H1 (cell line): ENCODE measurements at regions not wholly inside any gene's neighbourhood (a gene's known extent, or its start where the extent isn't known, plus 50 kb on each side); places are given as distances from the start of the nearest gene placed in this dataset.

Source experiments
- CTCF ChIA-PET: fragments of 300-600 bp; sonication (Branson Sonifier 250); formaldehyde crosslinking; loops from one replicate; lab custom pipeline; 2021; ENCODE audit not compliant: partially characterized antibody; lab: Charles Lee
- POLR2A ChIA-PET: fragments of 300-600 bp; sonication (Branson Sonifier 250); formaldehyde crosslinking; loops from one replicate; lab custom pipeline; 2021; ENCODE audit warnings: inconsistent platforms; ENCODE audit not compliant: partially characterized antibody; lab: Charles Lee
- DNase-seq, 2 experiments: peaks; one replicate each; pipeline versions ENCODE4 v3.0.0 to v3.0.0-alpha.2; 2010 to 2022; ENCODE audit warnings: low spot score in 2 of 2, low read depth in 1 of 2, mixed read lengths in 1 of 2
- FAIRE-seq: peaks from 2 replicates; lab custom pipeline; 2011; peaks lifted over from hg19 to GRCh38; lab: Jason Lieb, UNC
- H2AFZ ChIP-seq: 2 replicates; pipeline ENCODE4 v1.8.1; 2012; ENCODE audit warnings: low read length, inconsistent platforms
- H2AK5ac ChIP-seq: 2 replicates; pipeline ENCODE4 v1.6.1; 2013; ENCODE audit warnings: low read depth, low read length
- H2BK120ac ChIP-seq: replicated peaks from 2 replicates; pipeline ENCODE3; 2013; ENCODE audit warnings: low read depth, low read length, inconsistent platforms
- H2BK12ac ChIP-seq: 2 replicates; pipeline ENCODE4 v1.6.1; 2013; ENCODE audit warnings: low read depth, low read length
- H2BK15ac ChIP-seq: 2 replicates; pipeline ENCODE4 v1.6.1; 2013; ENCODE audit warnings: low read length
- H2BK20ac ChIP-seq: 2 replicates; pipeline ENCODE4 v1.6.1; 2013; ENCODE audit warnings: low read length
- H2BK5ac ChIP-seq: 2 replicates; pipeline ENCODE4 v1.6.1; 2013; ENCODE audit warnings: low read depth, low read length
- H3K14ac ChIP-seq: 2 replicates; pipeline ENCODE4 v1.6.1; 2013; ENCODE audit warnings: inconsistent platforms; ENCODE audit not compliant: insufficient read length
- H3K18ac ChIP-seq: 2 replicates; pipeline ENCODE4 v1.6.1; 2013; ENCODE audit warnings: low read length; ENCODE audit errors: extremely low read depth
- H3K23ac ChIP-seq: 2 replicates; pipeline ENCODE4 v1.6.1; 2013; ENCODE audit warnings: inconsistent platforms; ENCODE audit not compliant: insufficient read length
- H3K23me2 ChIP-seq: 2 replicates; pipeline ENCODE4 v1.6.1; 2013; ENCODE audit warnings: low read depth, low read length
- H3K27ac ChIP-seq: 2 replicates; pipeline ENCODE4 v1.6.1; 2011; ENCODE audit warnings: low read depth, low read length, inconsistent platforms
- H3K27me3 ChIP-seq, 4 experiments: replicated peaks in 1 of 4; 1 replicate in 1 of 4; 2 replicates in 3 of 4; pipeline versions ENCODE4 v1.6.1 to v1.8.1; 2011 to 2013; ENCODE audit warnings: low read length in 3 of 4, mild to moderate bottlenecking in 3 of 4, inconsistent platforms in 2 of 4, mixed read lengths in 2 of 4, moderate library complexity in 1 of 4; ENCODE audit not compliant: control insufficient read depth in 3 of 4, insufficient read depth in 3 of 4; ENCODE audit errors: extremely low read depth in 1 of 4
- H3K36me3 ChIP-seq, 4 experiments: 2 replicates each; pipeline versions ENCODE4 v1.6.1 to v1.8.1; 2011 to 2013; ENCODE audit warnings: mild to moderate bottlenecking in 4 of 4, low read length in 3 of 4, moderate library complexity in 2 of 4, control low read depth in 1 of 4, inconsistent platforms in 1 of 4; ENCODE audit not compliant: insufficient read depth in 4 of 4, control insufficient read depth in 2 of 4
- H3K4ac ChIP-seq: replicated peaks from 2 replicates; pipeline ENCODE3; 2013; ENCODE audit warnings: low read length, low read depth, mixed read lengths, inconsistent platforms; ENCODE audit not compliant: insufficient read length
- H3K4me1 ChIP-seq, 4 experiments: replicated peaks in 1 of 4; 1 replicate in 1 of 4; 2 replicates in 3 of 4; pipeline versions ENCODE4 v1.6.1 to v1.8.1; 2011 to 2013; ENCODE audit warnings: low read length in 3 of 4, inconsistent platforms in 2 of 4, mixed read lengths in 1 of 4; ENCODE audit not compliant: insufficient read depth in 4 of 4, control insufficient read depth in 3 of 4
- H3K4me2 ChIP-seq, 2 experiments: 2 replicates each; pipeline versions ENCODE4 v1.6.1 to v1.8.1; 2011 to 2013; ENCODE audit warnings: low read depth in 2 of 2, low read length in 2 of 2, control low read depth in 1 of 2, inconsistent platforms in 1 of 2, mild to moderate bottlenecking in 1 of 2; ENCODE audit not compliant: insufficient read depth in 1 of 2
- H3K4me3 ChIP-seq, 4 experiments: fragments of 200-600, 300-600 bp in 1 of 4; sonication (generic), shearing (Covaris generic), sonication (Bioruptor Twin) in 1 of 4; 2 replicates each; pipeline versions ENCODE4 v1.5.1 to v1.8.1; 2011 to 2016; ENCODE audit warnings: low read length in 4 of 4, low read depth in 3 of 4, control low read depth in 2 of 4, inconsistent platforms in 2 of 4, mild to moderate bottlenecking in 2 of 4, mixed read lengths in 1 of 4, moderate library complexity in 1 of 4; ENCODE audit not compliant: insufficient read depth in 2 of 4; ENCODE audit errors: extremely low read depth in 1 of 4
- H3K56ac ChIP-seq: replicated peaks from 2 replicates; pipeline ENCODE3; 2013; ENCODE audit warnings: low read depth, mild to moderate bottlenecking, mixed read lengths, low read length, inconsistent platforms; ENCODE audit not compliant: insufficient read length
- H3K79me1 ChIP-seq: 2 replicates; pipeline ENCODE4 v1.6.1; 2013; ENCODE audit warnings: low read depth, low read length, control low read depth
- H3K79me2 ChIP-seq, 2 experiments: 2 replicates each; pipeline versions ENCODE4 v1.6.1 to v1.8.1; 2012 to 2013; ENCODE audit warnings: low read length in 2 of 2, mild to moderate bottlenecking in 2 of 2, inconsistent platforms in 1 of 2; ENCODE audit not compliant: insufficient read depth in 2 of 2, control insufficient read depth in 1 of 2
- H3K9ac ChIP-seq, 4 experiments: replicated peaks in 1 of 4; 1 replicate in 1 of 4; 2 replicates in 3 of 4; pipeline versions ENCODE4 v1.6.1 to v1.8.1; 2011 to 2013; ENCODE audit warnings: low read depth in 3 of 4, low read length in 3 of 4, control low read depth in 2 of 4, mild to moderate bottlenecking in 2 of 4, moderate library complexity in 2 of 4, inconsistent platforms in 1 of 4; ENCODE audit errors: extremely low read depth in 1 of 4
- H3K9me3 ChIP-seq, 2 experiments: 2 replicates each; pipeline versions ENCODE4 v1.6.1 to v1.8.1; 2012 to 2013; ENCODE audit warnings: mild to moderate bottlenecking in 2 of 2, moderate library complexity in 2 of 2, control low read depth in 1 of 2, inconsistent platforms in 1 of 2, low read depth in 1 of 2, low read length in 1 of 2, mixed read lengths in 1 of 2; ENCODE audit not compliant: insufficient read depth in 2 of 2
- H4K20me1 ChIP-seq, 2 experiments: replicated peaks in 1 of 2; 2 replicates each; pipeline versions ENCODE3 to v1.8.1; 2011 to 2013; ENCODE audit warnings: inconsistent platforms in 2 of 2, low read length in 2 of 2, mild to moderate bottlenecking in 1 of 2; ENCODE audit not compliant: insufficient read depth in 2 of 2, control insufficient read depth in 1 of 2
- H4K5ac ChIP-seq: 2 replicates; pipeline ENCODE4 v1.6.1; 2013; ENCODE audit warnings: low read length, low read depth, mixed read lengths, inconsistent platforms; ENCODE audit not compliant: insufficient read length
- H4K8ac ChIP-seq: 2 replicates; pipeline ENCODE4 v1.8.0; 2013; ENCODE audit warnings: mild to moderate bottlenecking, moderate library complexity, low read length, inconsistent platforms; ENCODE audit not compliant: insufficient read depth; ENCODE audit errors: extremely low read depth
- H4K91ac ChIP-seq: replicated peaks from 2 replicates; pipeline ENCODE3; 2013; ENCODE audit warnings: low read length, mixed read lengths, inconsistent platforms; ENCODE audit not compliant: insufficient read length
- CHD2 ChIP-seq: IDR thresholded peaks from 2 replicates; pipeline ENCODE4 v1.6.1; 2012; ENCODE audit warnings: low read length, improper control_type of control experiment
- GABPA ChIP-seq: IDR thresholded peaks from 2 replicates; pipeline ENCODE4 v1.6.1; 2011; ENCODE audit warnings: mild to moderate bottlenecking, low read length, moderate library complexity, borderline replicate concordance; ENCODE audit not compliant: insufficient read depth
- JUND ChIP-seq: IDR thresholded peaks from 2 replicates; pipeline ENCODE4 v1.6.1; 2011; ENCODE audit warnings: mild to moderate bottlenecking, improper control_type of control experiment, low read length
- POLR2AphosphoS5 ChIP-seq: IDR thresholded peaks from 2 replicates; pipeline ENCODE4 v1.6.1; 2011; ENCODE audit warnings: low read depth, low read length
- RBBP5 ChIP-seq: IDR thresholded peaks from 2 replicates; pipeline ENCODE4 v1.7.1; 2012; ENCODE audit warnings: low read depth, mild to moderate bottlenecking, inconsistent platforms, low read length, moderate library complexity, borderline replicate concordance
- SAP30 ChIP-seq: fragments of 300-600 bp; sonication (generic); IDR thresholded peaks from 2 replicates; pipeline ENCODE4 v1.7.1; 2012; ENCODE audit warnings: low read length, moderate library complexity, mild to moderate bottlenecking, inconsistent platforms; ENCODE audit not compliant: insufficient read depth, insufficient replicate concordance
- SIRT6 ChIP-seq: IDR thresholded peaks from one replicate; pipeline ENCODE4 v1.7.1; 2012; ENCODE audit warnings: low read length, inconsistent platforms
- SIX5 ChIP-seq: IDR thresholded peaks from 2 replicates; pipeline ENCODE4 v1.6.1; 2011; ENCODE audit warnings: mild to moderate bottlenecking, low read depth, low read length
- YY1 ChIP-seq: IDR thresholded peaks from 2 replicates; pipeline ENCODE4 v1.6.1; 2011; ENCODE audit warnings: low read depth, mild to moderate bottlenecking, low read length
- ZNF274 ChIP-seq: IDR thresholded peaks from 2 replicates; pipeline ENCODE4 v1.7.0; 2012; ENCODE audit warnings: low read length, borderline replicate concordance; ENCODE audit errors: extremely low read depth
- WGBS, 2 experiments: shearing (Covaris generic) in 1 of 2; methylation state at CpG; one replicate each; pipeline versions ENCODE4 v1.1.6 to v1.1.7; 2013 to 2015; ENCODE audit warnings: low lambda C conversion rate in 2 of 2, mixed read lengths in 2 of 2, inconsistent platforms in 1 of 2, low coverage in 1 of 2, missing lambda C conversion rate in 1 of 2; ENCODE audit not compliant: insufficient replicate concordance in 2 of 2, insufficient coverage in 1 of 2, insufficient read length in 1 of 2; ENCODE audit errors: extremely low coverage in 1 of 2, missing lambda C conversion rate in 1 of 2; 5-methylcytosine and 5-hydroxymethylcytosine counted together
- TF ChIP-seq, protein P1 (sequence below): IDR thresholded peaks from 2 replicates; pipeline ENCODE4 v1.6.1; 2011; ENCODE audit warnings: low read length, improper control_type of control experiment

DNA sequence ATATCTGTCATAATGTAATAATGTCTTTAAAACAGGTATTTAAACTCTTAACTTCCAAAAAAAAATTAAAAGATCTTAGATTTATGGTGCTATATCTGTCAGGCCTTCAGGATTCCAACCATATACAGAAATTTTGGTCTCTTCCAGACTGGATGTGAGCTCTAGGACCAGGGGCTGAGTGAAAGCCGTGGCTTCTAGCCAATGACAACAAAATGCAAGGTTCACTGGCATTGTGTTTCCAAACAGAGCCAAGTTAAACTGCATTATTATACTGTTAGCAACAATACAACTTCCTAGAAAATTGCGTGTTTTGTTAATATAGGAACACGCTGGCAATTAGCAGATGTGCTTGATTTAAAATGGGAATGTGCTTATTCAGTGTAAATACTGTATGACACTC, 809.8 kb upstream of the SOX11 start:
- no peak overlapping the region for H3K4ac ChIP-seq
- no peak overlapping the region for H2AFZ ChIP-seq
- no peak overlapping the region for H4K8ac ChIP-seq
- H4K91ac ChIP-seq, result no peak overlapping the region
- WGBS, 2 experiments, result 93% methylated on average over 3 of the region's 3 CpGs; no CpG with 5 or more reads in 1 of the 2 experiments
- ChIA-PET POLR2A (no interaction called here), CTCF (no interaction called here)
- no peaks in the 10 kb centered on the region for H3K23me2 ChIP-seq
- no peaks in the 10 kb centered on the region for H4K20me1 ChIP-seq
- no peak overlapping the region for H2BK15ac ChIP-seq
- no peaks in the 10 kb centered on the region for H3K36me3 ChIP-seq
- no peak overlapping the region for H3K18ac ChIP-seq
- no peak overlapping the region for H2AK5ac ChIP-seq
- H3K23ac ChIP-seq, result no peak overlapping the region
- H3K79me2 ChIP-seq, result no peaks in the 10 kb centered on the region
- no peak for TF ChIP-seq SIX5
- TF ChIP-seq RBBP5, result no peak
- TF ChIP-seq ZNF274, result no peak
- no peak for TF ChIP-seq SIRT6
- TF ChIP-seq, protein P1, sequence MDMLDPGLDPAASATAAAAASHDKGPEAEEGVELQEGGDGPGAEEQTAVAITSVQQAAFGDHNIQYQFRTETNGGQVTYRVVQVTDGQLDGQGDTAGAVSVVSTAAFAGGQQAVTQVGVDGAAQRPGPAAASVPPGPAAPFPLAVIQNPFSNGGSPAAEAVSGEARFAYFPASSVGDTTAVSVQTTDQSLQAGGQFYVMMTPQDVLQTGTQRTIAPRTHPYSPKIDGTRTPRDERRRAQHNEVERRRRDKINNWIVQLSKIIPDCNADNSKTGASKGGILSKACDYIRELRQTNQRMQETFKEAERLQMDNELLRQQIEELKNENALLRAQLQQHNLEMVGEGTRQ, result no peak
- no peak for TF ChIP-seq GABPA
- no peak for TF ChIP-seq SAP30
- no peak for TF ChIP-seq POLR2AphosphoS5
- TF ChIP-seq JUND, result no peak
- no peak for TF ChIP-seq YY1
- TF ChIP-seq CHD2, result no peak
- no peak overlapping the region for H2BK120ac ChIP-seq
- H2BK20ac ChIP-seq, result no peak overlapping the region
- DNase-seq (no peak), FAIRE-seq (no peak)
- no peak overlapping the region for H2BK12ac ChIP-seq
- no peak overlapping the region for H2BK5ac ChIP-seq
- H3K56ac ChIP-seq, result no peak overlapping the region
- H3K4me1 ChIP-seq, result no peaks in the 10 kb centered on the region
- no peak overlapping the region for H3K27ac ChIP-seq
- peaks cover 8 to 15% of the 10 kb centered on the region in 2 experiments; a peak in 3 of 4 replicates for H3K9me3 ChIP-seq
- H3K27me3 ChIP-seq, result no peaks in the 10 kb centered on the region
- H4K5ac ChIP-seq, result no peak overlapping the region
- H3K14ac ChIP-seq, result no peak overlapping the region
- no peak overlapping the region for H3K4me2 ChIP-seq
- H3K79me1 ChIP-seq, result no peaks in the 10 kb centered on the region
- no peak overlapping the region for H3K9ac ChIP-seq
- H3K4me3 ChIP-seq, result no peak overlapping the region
